ENCODE measurements at regions not wholly inside any gene's neighbourhood (a gene's known extent, or its start where the extent isn't known, plus 50 kb on each side); places are given as distances from the start of the nearest gene placed in this dataset.
"Not testable (repeated sequence)": the region's sequence is repeated elsewhere in the genome, so short reads cannot be mapped to it uniquely, and the experiment has no call there.

DNA sequence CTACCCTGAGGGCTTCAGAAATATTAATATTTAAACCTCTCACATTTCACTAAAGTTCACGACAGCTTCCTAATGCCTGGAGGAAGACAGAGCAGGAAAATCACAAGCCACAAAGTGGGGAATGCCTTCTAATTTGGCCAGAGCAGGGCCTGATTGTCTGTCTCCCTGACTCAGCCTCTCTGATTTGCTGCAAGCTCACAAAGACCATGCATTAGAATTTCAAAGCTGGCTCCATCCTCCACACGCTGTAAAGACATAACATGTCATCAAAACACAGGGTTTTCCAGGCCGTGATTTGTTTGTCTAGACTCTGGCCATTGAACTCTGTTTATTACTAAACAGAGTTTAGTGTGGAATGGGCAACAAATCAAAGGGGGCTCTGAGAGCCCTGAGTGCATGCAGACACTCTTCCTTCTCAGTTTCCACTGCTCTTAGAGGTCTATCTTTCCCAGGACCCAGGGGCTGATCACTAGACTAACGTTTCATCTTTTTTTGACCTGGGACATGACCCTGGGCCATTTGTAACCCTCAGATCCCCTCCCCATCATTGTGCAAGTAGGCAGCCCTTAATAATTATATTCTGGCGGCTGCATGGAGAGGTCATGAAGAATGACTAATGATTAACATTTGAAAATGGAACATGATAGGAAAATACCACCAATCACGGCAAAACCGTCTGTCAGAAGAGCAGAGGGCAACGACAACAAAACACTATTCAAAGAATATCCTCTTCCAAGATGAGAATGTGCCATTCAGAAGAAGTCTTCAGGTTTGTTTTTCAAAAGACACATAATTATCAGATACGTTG is 140.2 kb downstream of the ENC1 start:
- no peak for DNase-seq (ENCODE audit: low spot score)

DNA sequence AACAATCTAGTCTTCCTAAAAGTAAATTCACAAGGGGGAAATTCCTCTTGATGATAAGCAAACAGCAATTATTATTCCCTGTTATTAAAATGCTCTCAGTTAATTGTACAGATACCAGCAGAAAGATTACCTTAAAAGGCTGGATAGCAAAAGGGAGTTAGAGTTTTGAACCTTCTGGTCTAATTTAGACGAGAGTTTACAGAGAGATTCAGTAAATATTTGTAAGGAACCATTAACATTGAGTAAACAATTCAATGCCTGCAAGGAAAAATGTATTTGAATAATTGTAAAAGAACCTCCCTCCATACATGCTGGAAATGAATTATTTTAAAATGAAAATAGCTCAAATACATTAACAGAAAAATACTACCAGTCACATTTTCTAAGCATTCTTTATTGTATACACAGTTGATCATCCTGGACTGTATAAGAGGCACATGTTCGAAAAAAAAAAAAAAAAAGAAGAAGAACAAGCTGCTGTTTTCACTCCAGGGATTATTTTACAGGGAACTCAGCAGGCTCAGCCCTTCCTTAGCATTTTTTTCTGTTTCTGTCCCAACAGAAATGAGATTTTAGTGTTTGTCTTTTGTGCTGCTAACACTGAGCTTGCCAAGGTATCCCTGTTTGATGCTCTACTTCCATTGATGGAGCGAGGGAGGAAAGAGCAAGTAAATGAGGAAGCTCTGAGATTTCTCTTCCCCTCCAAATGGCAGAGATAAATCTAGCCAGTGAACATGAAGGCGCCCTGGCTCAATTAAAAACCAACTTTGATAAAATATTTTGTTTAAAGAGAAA is 141.1 kb downstream of the ENC1 start:
- DNase-seq (ENCODE audit: low spot score) = no peak

- DNase-seq (ENCODE audit: low spot score) = no peak
These were observed 142.8 kb downstream of the ENC1 start for GRCh38 chr5:74497706-74498105.

- no peak for DNase-seq (ENCODE audit: low spot score)
These were observed 147.1 kb downstream of the ENC1 start for GRCh38 chr5:74493411-74493810.

DNA sequence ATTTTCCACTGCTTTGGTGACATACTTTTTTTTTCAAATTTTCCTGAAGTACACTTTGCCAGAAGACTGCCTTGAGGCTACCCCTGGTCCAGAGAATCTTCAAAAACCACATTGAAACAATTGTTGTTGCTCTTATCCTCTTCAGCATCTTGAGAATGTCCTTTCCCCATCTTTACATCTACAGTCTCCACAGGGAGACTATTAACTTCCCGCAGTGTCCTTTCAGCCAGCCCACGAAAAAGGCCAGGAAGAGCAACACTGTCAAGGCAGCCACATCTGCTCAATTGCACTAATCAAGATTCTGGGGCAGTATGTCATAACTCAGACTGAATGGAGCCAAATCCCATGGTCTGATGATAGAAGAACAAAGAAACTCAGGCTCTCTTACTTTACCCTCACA is 148.3 kb downstream of the ENC1 start:
- no peak for DNase-seq (ENCODE audit: low spot score)

DNA sequence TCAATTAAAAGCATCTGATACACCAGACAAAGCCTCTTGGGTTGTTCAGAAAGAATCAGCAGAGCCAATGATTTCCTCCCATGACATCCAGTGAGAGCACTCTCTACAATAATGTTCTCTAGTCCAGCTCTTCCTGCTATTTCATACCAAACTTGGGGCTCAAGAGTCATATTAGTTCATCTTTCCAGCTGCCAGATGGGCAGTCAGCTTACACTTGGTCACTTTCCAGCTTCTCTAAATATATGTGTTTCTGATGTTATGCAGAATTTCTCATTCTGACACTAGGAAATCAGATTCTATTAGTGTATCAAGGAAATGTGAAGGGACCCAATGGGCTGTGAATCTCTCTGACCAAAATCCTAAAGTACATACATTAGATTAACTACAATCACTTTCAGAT is 148.9 kb downstream of the ENC1 start:
- no peak for DNase-seq (ENCODE audit: low spot score)

GRCh38 chr5:74490814-74491213 is 149.7 kb downstream of the ENC1 start:
- DNase-seq (ENCODE audit: low spot score) = no peak

- DNase-seq (ENCODE audit: low spot score) = no peak
These were observed 157.5 kb downstream of the ENC1 start for GRCh38 chr5:74482990-74483389.

DNA sequence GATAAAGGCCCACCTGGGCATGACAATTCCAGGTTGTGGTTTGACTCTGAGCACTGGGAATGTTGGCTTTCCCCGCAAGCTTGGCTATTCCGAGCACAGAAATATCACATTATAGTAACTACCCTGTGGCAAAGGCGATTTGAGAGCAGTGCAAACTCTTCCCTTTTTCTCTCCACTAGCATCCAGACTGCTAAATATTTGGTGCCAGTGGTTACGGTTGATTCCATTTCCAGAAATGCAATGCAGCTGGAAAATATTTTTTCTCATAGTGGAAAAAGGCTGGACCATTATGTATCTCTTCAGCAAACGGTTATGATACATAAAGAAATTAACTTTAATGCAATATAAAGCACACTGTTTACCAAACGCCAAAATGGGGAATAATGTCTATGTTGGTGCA is 158.0 kb downstream of the ENC1 start:
- no peak for DNase-seq (ENCODE audit: low spot score)

- not testable (repeated sequence) for DNase-seq (ENCODE audit: low spot score)
These were observed 159.2 kb downstream of the ENC1 start for GRCh38 chr5:74481357-74481756.

GRCh38 chr5:74480201-74480600 is 160.3 kb downstream of the ENC1 start:
- no peak for DNase-seq (ENCODE audit: low spot score)

GRCh38 chr5:74478328-74478727 is 162.2 kb downstream of the ENC1 start:
- no peak for DNase-seq (ENCODE audit: low spot score)

DNA sequence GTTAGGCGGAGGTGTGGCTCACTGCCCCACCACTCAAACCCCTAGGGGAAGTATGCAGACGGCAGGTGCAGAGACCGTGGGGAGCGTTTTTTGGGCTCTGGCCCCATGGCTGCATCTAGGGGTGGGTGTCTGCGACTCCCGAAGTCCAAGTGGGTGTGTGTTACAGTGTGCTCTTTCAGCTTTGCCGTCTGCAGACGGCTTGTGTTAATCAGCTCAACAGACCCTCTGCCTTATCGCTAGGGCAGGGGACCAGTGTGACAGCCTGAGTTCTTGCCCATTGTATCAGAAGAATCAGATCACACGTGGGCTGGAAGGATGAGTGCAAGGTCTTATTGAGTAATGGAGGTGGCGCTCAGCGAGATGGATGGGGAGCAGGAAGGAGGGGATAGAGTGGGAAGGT is 162.8 kb downstream of the ENC1 start:
- DNase-seq (ENCODE audit: low spot score) = no peak

DNA sequence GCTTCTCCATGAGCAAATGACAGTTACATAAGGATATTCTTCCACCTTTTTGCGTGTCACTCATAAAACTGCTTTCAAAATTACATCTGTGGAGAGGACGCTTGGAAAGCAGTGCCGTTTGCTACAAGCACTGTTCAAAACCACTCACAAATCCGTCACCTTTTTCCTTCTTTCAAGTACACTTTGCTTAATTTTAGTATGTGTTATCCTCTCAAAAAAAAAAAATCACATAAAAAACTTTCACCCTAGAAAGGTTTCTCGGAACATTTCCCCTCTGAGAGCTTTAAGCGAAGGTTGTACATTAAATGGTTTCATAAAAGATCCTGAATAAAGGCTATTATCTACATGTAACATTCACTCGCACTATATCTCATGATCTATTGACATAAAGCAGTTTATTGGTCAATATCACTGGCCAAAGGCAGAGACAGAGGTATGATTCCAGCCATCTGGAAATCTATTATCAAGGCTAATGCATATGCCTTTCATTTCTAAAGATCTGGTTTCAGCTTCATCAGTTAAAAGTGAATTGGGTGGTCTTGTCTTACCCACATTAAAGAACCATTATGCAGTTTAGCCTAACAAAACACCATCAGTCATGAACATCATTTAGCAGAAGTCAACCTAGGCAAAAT is 163.6 kb downstream of the ENC1 start:
- no peak for DNase-seq (ENCODE audit: low spot score)

GRCh38 chr5:74476046-74476818 is 164.3 kb downstream of the ENC1 start:
- DNase-seq (ENCODE audit: low spot score) = no peak

DNA sequence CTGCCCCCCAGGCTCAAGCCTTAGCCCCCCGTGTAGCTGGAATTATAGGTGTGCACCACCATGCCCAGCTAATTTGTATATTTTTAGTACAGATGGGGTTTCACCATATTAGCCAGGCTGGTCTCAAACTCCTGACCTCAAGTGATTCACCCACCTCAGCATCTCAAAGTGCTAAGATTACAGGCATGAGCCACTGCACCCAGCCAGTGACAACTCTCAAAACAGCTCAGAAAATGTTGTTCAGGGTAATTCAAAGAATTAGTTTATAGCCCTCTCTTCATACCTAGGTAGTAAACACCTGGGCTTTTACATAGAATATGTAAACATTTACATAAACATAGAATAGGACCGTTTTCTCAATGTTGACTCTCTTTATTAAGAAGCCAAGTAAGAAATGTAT is 168.7 kb downstream of the ENC1 start:
- DNase-seq (ENCODE audit: low spot score) = no peak

- DNase-seq (ENCODE audit: low spot score) = no peak
These were observed 171.1 kb downstream of the ENC1 start for GRCh38 chr5:74469234-74469994.

- DNase-seq (ENCODE audit: low spot score) = no peak
These were observed 172.1 kb downstream of the ENC1 start for GRCh38 chr5:74468421-74468820.

GRCh38 chr5:74465724-74466123 is 174.8 kb downstream of the ENC1 start:
- DNase-seq (ENCODE audit: low spot score) = no peak

GRCh38 chr5:74464512-74465209 is 175.9 kb downstream of the ENC1 start:
- no peak for DNase-seq (ENCODE audit: low spot score)

DNA sequence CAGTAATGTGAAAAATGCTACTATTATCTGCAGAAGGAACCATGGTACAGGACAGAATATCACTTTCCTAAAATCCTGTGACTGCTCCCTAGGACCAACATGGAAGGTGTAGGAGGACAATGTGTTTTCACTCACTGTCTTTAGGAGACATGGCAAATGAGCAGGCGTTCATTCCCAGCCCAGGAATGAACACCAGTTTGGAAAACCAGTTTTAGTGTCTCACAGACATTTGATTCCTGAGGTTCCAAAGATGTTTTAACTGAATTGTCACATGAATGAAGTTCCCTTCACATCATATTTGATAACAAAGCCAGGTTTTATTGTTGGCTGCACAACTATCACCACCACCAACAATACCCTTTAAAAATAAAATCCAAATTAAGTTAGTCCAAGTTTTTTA is 178.2 kb downstream of the ENC1 start:
- no peak for DNase-seq (ENCODE audit: low spot score)

All from HuH-7.5 (cell line).